ENCODE measurements at regions not wholly inside any gene's neighbourhood (a gene's known extent, or its start where the extent isn't known, plus 50 kb on each side); places are given as distances from the start of the nearest gene placed in this dataset.
A peak's percentile ranks its signal among the peaks of the same experiment; 100 is the strongest.

DNA sequence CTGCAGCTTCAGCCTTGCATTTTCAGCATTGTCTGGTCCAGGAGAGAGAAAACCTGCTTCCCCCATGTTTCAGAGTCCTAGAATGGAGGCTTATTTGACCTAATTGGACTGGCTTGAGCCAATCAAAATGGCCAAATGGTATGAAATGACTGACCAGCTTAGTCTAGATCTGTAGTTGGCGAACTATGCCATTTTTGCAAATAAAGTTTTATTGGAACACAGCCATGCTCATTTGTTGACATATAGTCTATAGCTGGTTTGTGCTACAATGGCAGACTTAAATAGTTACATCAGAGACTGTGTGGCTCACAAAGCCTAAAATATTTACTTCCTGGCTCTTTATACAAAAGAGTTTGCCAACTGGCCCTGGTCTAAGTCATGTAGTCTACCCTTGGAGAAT lies 180.8 kb downstream of the HS3ST3B1 start:
- DNase-seq (ENCODE audit: low read depth) = no peak

GRCh38 chr17:14474591-14474990 lies 173.7 kb downstream of the HS3ST3B1 start:
- DNase-seq (ENCODE audit: low read depth) = no peak

- DNase-seq (ENCODE audit: low read depth) = no peak
Observed at GRCh38 chr17:14471052-14471451, 170.2 kb downstream of the HS3ST3B1 start.

DNA sequence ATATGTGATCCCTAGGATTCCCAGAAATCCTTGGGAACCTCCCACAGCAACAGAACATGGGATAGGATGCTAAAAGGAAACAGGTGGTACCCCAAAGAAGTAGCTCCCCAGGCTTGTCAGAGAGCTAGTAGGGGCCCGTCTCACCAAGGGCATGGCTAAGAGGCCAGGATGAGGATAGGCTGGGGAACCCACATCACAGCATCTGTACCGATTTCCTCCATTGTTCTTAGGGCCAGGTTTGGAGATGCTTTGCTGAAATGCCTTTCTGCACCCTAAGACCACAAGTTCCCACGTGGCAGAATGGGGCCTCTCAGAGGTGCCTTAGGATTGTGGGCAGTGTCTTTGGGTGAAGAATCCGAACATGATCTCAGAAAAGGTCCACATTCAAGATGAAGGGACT lies 169.5 kb downstream of the HS3ST3B1 start:
- no peak for DNase-seq (ENCODE audit: low read depth)

DNA sequence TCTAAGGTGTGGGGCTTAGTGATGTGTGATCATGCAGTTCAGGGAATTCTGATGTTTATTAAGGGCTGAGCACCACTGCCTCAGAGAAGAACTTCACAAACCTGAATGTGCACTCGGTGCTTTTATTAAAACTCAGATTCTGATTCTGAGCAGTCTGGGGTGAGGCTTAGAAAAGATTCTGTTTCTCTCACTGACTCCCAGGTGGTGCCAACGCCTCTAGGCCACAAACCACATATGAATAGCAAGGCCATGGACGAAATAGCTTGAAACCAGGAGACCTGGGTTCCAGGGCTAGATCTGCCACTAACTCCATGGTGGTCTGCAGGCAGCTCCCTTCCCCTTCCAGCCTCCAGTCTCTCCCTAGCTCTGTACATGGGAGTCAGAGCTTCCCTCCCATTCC lies 169.1 kb downstream of the HS3ST3B1 start:
- DNase-seq (ENCODE audit: low read depth) = no peak

GRCh38 chr17:14468858-14469257 lies 168.0 kb downstream of the HS3ST3B1 start:
- DNase-seq (ENCODE audit: low read depth) = no peak

- no peak for DNase-seq (ENCODE audit: low read depth)
Observed at GRCh38 chr17:14461227-14461548, 160.3 kb downstream of the HS3ST3B1 start.

- DNase-seq (ENCODE audit: low read depth) = no peak
Observed at GRCh38 chr17:14460516-14461226, 159.8 kb downstream of the HS3ST3B1 start.

- no peak for DNase-seq (ENCODE audit: low read depth)
Observed at GRCh38 chr17:14459955-14460354, 159.1 kb downstream of the HS3ST3B1 start.

DNA sequence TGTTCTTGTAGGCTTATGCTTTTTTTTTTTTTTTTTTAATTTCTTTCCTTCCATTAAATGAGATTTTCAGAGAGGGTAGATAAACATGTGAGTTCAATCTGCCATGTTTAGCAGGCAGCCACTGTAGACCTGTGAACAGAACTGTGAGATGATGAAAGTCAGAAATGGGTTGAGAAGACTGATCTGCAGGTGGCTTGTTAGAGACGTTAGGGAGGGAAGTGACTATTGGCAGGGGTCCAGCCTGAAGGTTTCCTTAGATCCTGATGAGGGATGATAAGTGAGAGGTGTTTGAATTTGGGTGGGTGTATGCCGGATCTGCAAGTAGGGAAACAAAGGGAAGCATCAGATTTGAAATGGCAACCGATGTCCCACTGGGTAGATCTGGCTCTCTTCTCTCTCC lies 157.8 kb downstream of the HS3ST3B1 start:
- no peak for DNase-seq (ENCODE audit: low read depth)

DNA sequence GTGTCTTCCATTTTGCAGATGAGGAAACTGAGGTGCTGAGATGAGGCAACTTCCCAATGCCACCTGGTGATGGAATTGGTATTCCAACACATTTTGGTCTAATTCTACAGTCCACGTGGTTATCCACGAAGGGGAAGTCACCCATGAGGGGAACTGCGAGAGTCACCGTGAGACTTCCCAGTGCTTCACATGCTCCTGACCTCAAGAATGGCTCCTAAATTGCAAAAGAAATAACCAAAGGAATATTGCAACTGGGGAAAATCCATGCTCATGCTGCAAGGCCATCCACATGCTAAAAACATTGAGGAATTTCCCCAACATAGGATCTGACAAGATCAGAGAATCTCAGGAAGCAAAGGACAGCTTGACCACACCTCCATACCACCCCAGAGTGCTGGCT lies 153.9 kb downstream of the HS3ST3B1 start:
- no peak for DNase-seq (ENCODE audit: low read depth)

DNA sequence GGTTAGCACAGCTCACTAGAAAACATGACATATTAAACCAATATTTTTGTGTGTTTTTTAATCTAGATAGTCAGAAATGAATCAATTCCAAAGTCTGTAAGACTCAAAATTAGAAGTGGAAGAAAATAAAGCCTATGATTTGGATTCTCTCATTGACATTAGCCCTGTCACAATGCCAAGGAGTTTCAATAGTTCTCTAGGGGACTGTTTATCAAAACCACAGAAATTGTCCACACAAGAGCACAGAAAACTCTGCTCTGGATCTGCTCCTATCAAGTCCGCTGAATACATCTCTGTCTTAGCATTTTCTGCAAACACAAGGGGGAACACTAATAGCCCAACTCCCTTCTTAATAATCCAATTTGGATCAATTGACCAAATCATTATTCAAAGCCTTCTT lies 152.0 kb downstream of the HS3ST3B1 start:
- DNase-seq (ENCODE audit: low read depth) = no peak

- DNase-seq (ENCODE audit: low read depth) = no peak
Observed at GRCh38 chr17:14451729-14452191, 150.9 kb downstream of the HS3ST3B1 start.

- DNase-seq (ENCODE audit: low read depth) = no peak
Observed at GRCh38 chr17:14448818-14449217, 147.9 kb downstream of the HS3ST3B1 start.

GRCh38 chr17:14446825-14447224 lies 145.9 kb downstream of the HS3ST3B1 start:
- no peak for DNase-seq (ENCODE audit: low read depth)

DNA sequence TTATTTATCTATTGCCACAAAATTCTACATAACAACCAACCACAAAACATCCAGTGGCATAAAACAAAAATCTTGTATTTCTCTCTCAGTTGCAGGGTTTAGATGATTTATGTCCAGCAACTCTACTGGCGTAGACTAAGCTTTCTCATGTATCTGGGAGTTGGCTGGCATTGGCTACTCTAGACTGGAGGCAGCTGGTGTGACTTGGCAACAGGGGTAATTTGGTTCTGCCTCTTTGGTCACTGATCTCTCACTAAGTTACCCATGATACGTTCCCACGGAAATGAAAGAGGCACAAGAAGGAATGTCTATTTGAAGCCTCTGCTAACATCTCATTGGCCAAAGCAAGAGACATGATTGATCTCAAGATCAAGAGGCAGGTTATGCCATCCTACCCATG lies 144.0 kb downstream of the HS3ST3B1 start:
- DNase-seq (ENCODE audit: low read depth) = no peak

GRCh38 chr17:14442798-14443528 lies 142.1 kb downstream of the HS3ST3B1 start:
- no peak for DNase-seq (ENCODE audit: low read depth)

- DNase-seq (ENCODE audit: low read depth) = no peak
Observed at GRCh38 chr17:14437176-14437575, 136.3 kb downstream of the HS3ST3B1 start.

DNA sequence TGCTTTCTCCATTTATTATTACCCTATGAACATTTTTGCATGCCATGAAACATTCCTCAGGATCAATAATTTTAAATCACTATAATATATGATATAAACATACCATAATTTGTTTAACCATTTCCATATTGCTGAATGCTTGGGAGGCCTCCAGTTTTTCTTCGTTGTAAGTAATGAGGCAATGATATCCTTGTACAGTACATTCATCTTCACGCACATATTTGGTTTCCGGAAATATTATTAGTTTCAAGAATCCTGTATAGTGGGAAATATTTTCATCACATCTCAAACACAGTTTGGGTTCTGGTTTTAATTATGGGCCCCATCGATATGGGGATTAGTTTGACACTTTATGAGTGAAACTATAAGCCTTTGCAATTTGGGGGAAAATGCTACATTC lies 135.4 kb downstream of the HS3ST3B1 start:
- no peak for DNase-seq (ENCODE audit: low read depth)

GRCh38 chr17:14434506-14434905 lies 133.6 kb downstream of the HS3ST3B1 start:
- DNase-seq (ENCODE audit: low read depth) = no peak

GRCh38 chr17:14432079-14432478 lies 131.2 kb downstream of the HS3ST3B1 start:
- DNase-seq (ENCODE audit: low read depth) = no peak

DNA sequence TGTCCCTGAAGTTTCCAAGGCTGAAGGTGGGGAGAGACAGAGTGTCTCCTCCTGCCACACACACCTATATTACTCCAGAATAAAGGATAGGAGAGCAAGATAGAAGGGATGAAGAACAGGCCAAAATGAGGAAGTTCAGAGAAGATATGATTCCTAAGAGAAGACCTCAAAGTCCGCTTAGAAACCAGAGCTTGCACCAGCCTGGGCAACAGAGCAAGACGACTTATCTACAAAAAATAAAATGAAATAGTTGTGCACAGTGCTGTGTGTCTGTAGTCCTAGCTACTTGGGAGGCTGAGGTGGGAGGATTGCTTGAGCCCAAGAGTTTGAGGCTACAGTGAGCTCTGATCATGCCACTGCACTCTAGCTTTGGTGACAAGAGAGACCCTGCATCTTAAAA lies 128.2 kb downstream of the HS3ST3B1 start:
- DNase-seq (ENCODE audit: low read depth) = no peak

DNA sequence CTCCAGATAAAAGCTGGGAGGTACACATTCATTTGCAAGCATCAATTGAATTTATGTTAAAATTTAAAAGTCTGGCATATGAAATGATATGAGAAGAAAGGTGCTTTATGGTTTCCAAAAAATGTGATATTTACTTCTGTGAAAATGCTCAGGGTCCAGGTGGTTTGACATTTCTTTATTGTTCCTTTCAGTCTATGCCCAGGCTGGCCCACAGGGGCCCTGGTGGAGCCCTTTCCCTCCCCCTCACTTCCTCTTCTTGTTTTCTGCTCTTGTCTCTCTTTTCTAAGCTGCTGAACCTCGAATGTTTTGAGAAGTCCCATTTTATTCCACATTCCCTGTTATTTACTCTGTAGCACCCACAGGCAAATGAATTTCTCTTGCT lies 127.8 kb downstream of the HS3ST3B1 start:
- peak; percentile 12 for DNase-seq (ENCODE audit: low read depth)

Data from activated gamma-delta T cell treated with anti-CD3 and anti-CD28 coated beads, Interleukin-2, amount 50 U/mL, for 16 hours (primary cell).